ENCODE measurements at regions not wholly inside any gene's neighbourhood (a gene's known extent, or its start where the extent isn't known, plus 50 kb on each side); places are given as distances from the start of the nearest gene placed in this dataset.

DNA sequence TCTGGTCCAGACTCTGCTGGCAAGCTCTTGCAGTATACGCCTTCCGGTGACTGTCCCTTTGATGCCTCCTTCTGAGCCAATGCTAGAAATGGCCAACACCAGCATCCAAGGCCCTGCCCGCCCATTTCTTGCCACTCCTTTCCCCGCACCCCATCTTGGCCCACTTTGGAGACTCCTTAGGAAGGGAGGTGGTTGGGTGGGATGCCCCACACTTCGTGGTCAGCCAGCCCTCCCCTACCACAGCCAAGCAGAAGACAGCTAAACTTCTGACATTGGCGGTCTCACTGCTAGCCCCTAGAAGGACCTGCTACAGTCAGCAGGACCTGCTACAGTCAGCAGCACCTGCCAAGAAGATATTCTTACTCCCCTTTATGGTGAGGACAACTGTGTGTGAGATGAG, 73.5 kb upstream of the CLDN14 start:
- no peaks in the 10 kb centered on the region for H3K9me3 ChIP-seq
- no peaks in the 10 kb centered on the region for H3K36me3 ChIP-seq (replicated peaks in 1 of 2; ENCODE audit: insufficient read depth in 1 of 2, low read depth in 2 of 2)
- no peaks in the 10 kb centered on the region for H3K4me1 ChIP-seq
- TF ChIP-seq CTCF (IDR thresholded peaks at IDR 0.05), result no peak
- no peak for TF ChIP-seq POLR2A (IDR thresholded peaks at IDR 0.05)
- 82 to 86% methylated on average over 6 of the region's 6 CpGs for WGBS, 2 donors
- DNase-seq (no peak), ATAC-seq (no peak)
- intact Hi-C loops (cut with DNase I), result no loop called here
- no peaks in the 10 kb centered on the region for H3K27me3 ChIP-seq
- no peak overlapping the region for H3K4me3 ChIP-seq
- no peak overlapping the region for H3K27ac ChIP-seq

DNA sequence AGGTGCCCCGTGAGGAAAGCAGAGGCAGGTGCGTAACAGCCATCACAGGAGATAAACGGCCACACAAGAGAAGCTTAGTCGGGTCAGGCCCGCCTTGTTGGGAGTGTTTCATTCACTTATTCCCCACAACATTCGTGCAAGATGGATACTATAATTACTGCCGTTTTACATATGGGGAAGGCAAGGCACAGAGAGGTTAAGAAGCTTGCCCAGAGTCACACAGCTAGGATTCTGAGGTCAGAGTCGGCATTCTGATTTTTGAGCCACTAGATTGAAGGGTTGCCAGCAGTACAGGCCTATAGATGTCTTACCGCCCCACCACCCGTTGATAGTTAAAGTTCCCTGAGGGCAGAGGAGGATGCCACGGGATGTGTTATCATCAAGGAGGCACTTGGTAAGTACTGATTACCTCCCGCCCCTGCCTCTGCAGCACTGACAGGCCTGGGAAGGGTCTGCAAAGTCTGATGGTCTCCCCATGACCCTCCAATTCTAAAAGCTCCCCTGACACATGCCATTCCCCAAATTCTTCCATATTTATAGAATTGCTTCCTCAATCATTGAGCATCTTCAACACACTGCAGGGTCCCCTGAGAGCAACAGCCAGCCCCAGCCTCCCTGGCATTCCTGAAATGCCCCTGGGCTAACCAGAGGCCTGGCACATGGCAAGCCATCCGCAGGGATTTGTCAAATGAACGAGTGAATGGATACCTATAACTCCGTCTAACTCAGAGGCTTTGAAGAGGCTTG, 74.7 kb upstream of the CLDN14 start:
- no peaks in the 10 kb centered on the region for H3K27me3 ChIP-seq
- no peaks in the 10 kb centered on the region for H3K4me1 ChIP-seq
- no peak overlapping the region for H3K27ac ChIP-seq
- no peaks in the 10 kb centered on the region for H3K36me3 ChIP-seq (replicated peaks in 1 of 2; ENCODE audit: insufficient read depth in 1 of 2, low read depth in 2 of 2)
- H3K9me3 ChIP-seq, result no peaks in the 10 kb centered on the region
- TF ChIP-seq POLR2A (IDR thresholded peaks at IDR 0.05) (no peak), CTCF (IDR thresholded peaks at IDR 0.05) (no peak)
- ATAC-seq, result no peak
- H3K4me3 ChIP-seq, result no peak overlapping the region
- intact Hi-C loops (cut with DNase I), result no loop called here
- DNase-seq, result no peak
- WGBS, 2 donors, result 67 to 71% methylated on average over 15 of the region's 15 CpGs

- WGBS, 2 donors, result 45 to 48% methylated on average over 16 of the region's 16 CpGs
- Histone ChIP-seq H3K4me1 (no peaks in the 10 kb centered on the region), H3K27me3 (no peaks in the 10 kb centered on the region), H3K4me3 (no peak overlapping the region), H3K9me3 (no peaks in the 10 kb centered on the region), H3K36me3 (replicated peaks in 1 of 2; ENCODE audit: insufficient read depth in 1 of 2, low read depth in 2 of 2) (no peaks in the 10 kb centered on the region), H3K27ac (no peak overlapping the region)
- intact Hi-C loops (cut with DNase I), result no loop called here
- no peak for DNase-seq
- TF ChIP-seq CTCF (IDR thresholded peaks at IDR 0.05) (no peak), POLR2A (IDR thresholded peaks at IDR 0.05) (no peak)
- ATAC-seq, result no peak
Measured at GRCh38 chr21:36555199-36555800, 75.4 kb upstream of the CLDN14 start.

DNA sequence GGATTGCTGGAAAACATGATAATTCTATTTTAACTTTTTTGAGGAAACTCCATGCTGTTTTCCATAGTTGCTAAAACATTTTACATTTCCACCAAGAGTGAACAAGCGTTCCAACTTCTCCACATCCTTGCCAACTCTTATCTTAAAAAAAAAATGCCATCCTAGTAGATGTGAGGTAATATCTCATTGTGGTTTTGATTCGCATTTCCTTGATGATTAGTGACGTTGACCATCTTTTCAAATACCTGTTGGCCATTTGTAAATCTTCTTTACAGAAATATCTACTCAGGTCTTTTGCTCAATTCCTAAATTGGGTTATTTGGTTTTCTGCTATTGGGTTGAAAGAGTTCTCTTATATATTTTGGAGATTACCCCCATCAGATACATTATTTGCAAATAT, 77.4 kb upstream of the CLDN14 start:
- intact Hi-C loops (cut with DNase I), result no loop called here
- Histone ChIP-seq H3K4me1 (no peaks in the 10 kb centered on the region), H3K36me3 (replicated peaks in 1 of 2; ENCODE audit: insufficient read depth in 1 of 2, low read depth in 2 of 2) (no peaks in the 10 kb centered on the region), H3K27ac (no peak overlapping the region), H3K4me3 (no peak overlapping the region), H3K27me3 (no peaks in the 10 kb centered on the region), H3K9me3 (no peaks in the 10 kb centered on the region)
- WGBS, 2 donors, result 72 to 74% methylated on average over 3 of the region's 3 CpGs
- ATAC-seq, result no peak
- no peak for DNase-seq
- TF ChIP-seq POLR2A (IDR thresholded peaks at IDR 0.05), result no peak
- no peak for TF ChIP-seq CTCF (IDR thresholded peaks at IDR 0.05)

Data from body of pancreas (tissue), 4 donors.